ENCODE measurements at regions not wholly inside any gene's neighbourhood (a gene's known extent, or its start where the extent isn't known, plus 50 kb on each side); places are given as distances from the start of the nearest gene placed in this dataset.
A peak's percentile ranks its signal among the peaks of the same experiment; 100 is the strongest.

DNA sequence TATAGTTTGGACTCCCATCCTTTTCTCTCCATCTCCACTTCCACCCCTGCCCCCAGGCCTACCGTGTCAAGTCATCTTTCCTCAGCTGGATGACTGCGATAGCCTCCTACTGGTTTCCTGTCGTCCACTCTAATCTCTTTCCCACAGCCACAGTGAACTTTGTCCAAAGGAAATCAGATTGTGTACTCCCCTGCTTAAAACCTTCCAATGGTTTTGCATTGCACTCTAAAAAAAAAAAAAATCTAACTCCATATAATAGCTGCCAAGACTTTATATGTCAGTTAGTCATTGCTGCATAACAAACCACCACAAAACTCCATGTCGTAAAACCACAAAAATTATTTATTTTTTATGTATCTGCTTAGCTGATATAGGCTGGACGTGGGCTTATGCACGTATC is 160.2 kb upstream of the CCDC68 start:
- DNase-seq = no peak

DNA sequence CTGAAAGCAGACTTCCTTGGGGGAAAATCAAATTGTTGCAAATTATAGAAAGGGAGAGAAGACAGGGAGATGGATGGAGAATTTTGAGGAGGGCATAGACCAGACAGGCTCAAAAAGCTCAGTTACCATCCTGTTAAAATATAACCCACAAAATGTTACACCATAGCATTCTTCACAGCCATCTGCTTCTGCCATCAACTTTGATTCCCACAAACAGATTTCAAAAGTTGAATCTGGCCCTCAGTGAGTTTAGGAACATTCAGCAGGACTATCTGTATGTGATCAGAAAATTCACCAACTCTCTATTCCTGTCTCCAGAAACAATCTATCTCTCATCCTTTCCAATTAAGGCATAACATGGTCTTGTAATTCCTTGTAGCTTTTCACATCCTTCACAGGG is 159.8 kb upstream of the CCDC68 start:
- no peak for DNase-seq

DNA sequence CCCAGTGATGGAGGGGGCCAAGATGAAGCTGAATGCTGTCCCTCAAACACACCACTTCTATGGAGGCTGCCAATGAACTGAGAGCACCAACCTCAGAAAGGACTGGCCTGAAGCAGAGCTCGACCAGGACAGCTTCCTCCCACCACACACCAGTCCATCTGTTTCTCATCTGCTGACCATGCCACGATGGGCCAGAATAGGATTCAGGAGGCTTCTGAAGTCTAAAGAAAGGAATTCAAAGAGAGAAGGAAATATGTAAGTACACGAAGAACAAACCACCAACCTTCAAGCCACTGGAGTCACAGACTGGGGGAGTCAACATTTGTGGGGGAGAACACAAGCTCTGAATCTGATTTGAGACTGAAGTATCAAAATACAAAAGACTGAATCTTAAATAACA is 157.6 kb upstream of the CCDC68 start:
- DNase-seq = no peak

DNA sequence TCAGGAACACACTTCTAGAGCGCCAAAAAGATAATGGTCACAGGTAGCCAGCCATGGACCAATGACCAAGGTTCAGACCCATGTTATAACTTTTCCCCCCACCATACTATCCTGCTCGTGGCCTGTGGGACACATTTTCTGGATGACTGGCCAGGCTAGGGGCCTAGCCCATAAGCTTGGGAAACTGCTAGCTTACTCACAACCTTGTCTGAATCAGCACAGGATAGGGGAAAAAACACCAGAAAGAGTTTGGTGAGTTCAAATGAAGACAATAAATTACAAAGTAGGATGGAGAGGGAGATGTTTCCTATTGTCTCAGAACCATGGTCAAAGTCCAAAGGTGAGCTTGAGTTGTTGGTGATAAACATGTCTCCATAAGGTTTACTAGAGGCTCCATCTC is 156.3 kb upstream of the CCDC68 start:
- no peak for DNase-seq

DNA sequence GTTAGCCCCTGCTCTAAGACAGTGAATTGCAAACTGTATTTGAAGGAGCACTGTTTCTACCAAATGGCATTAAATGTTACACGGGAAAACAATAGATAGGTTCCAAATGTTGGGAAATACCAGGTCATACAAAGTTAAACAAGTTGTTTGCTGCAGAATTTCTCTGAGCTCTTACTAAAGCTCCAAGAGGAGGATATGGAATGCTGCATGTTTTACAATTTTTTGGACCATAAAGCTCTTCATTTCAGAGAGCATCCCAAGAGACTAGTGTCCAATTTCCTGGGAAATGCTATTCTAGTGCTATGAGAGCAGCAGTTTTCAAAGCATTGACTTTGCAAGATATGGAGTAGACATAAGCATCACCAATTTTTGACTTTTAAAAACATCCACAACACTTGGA is 155.6 kb upstream of the CCDC68 start:
- no peak for DNase-seq

DNA sequence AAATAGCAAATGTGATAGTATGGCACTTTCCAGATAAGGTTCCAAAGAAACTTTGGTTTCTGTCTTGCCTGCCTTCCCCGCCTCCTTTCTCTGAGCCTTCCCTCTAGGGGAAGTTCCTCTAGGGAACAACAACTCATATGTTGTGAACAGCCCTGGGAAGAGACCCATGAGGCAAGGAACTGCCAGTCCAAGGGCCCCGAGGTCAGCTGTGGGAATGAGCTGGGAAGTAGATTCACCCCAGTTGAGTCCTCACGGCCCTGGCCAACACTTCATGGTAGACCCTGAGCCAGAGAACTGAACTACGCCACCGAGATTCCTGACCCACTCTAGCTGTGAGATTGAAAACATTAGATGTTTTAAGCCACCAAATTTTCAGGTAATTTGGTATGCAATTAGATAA is 154.5 kb upstream of the CCDC68 start:
- DNase-seq = no peak

DNA sequence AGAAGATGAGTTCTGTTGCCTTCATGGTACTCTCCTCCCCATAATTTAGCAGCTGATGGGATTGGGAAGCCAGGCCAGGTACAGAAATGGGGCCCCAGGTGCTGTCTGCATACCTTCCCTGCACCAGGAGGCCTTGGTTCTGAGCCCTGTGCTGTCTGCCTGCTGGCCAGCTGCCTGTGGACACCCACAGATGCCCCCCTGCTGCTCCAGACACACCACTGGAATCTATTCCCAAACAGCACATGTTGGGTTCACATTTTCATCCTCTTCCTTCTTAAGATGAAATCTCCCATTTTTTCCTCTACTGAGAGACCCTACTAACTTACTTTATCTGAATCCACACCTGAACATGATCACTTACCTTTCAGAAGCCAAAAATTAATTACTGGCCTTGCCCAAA is 152.0 kb upstream of the CCDC68 start:
- no peak for DNase-seq

DNA sequence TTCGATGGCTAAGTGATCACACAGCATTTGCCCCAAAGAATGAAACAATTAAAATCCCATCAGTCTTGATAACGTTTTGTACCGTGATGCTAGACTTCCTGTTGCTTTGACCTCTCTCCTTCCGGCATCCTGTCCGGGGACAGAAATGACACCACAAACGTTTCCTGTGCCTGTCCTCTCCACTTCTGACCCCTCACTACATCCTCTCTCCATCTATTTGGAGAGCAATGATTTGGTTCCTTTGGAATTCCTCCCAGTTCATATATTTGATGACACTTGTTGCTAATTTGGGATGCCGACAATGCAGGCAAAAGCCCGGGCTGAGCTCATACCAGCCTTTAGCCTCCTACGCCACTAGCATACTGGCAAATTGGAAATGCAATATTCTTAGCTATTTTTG is 151.2 kb upstream of the CCDC68 start:
- DNase-seq = no peak

GRCh38 chr18:55109818-55110414 is 150.7 kb upstream of the CCDC68 start:
- no peak for DNase-seq

DNA sequence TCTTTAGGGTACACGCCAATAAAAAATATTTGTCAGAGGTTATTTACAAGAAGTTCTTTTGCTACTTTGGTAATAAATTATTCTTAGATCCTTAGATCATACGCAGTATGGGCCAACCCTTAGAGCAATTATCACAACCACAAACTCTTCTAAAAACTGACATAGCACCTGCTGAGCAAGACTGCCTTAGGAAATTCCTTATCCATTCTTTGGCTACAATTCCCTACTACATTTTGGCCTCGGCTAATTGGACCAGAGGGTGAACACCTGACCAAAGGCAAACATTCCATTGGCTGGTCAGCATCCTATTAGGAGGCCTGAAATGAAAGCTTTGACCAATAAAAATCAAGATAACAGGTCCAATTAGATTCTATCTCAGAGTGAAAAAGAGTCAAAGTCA is 147.6 kb upstream of the CCDC68 start:
- no peak for DNase-seq

GRCh38 chr18:55106466-55106865 is 147.2 kb upstream of the CCDC68 start:
- no peak for DNase-seq

- DNase-seq = no peak
These were observed 146.6 kb upstream of the CCDC68 start for GRCh38 chr18:55105873-55106272.

GRCh38 chr18:55102958-55103456 is 143.7 kb upstream of the CCDC68 start:
- no peak for DNase-seq

DNA sequence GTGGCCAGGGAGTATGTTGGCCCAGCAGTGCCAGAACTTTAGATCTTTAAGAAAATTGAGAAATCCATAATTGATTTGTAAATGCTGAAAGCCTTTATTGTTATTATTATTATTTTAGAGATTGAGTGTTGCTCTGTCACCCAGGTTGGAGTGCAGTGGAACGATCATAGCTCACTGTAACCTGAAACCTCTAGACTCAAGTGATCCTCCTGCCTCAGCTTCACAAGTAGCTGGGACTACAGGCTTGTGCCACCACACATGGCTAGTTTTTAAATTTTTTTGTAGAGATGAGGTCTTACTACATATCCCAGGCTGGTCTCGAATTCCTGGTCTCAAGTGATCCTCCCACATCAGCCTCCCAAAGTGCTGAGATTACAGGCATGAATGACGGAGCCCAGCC is 143.2 kb upstream of the CCDC68 start:
- DNase-seq = no peak

DNA sequence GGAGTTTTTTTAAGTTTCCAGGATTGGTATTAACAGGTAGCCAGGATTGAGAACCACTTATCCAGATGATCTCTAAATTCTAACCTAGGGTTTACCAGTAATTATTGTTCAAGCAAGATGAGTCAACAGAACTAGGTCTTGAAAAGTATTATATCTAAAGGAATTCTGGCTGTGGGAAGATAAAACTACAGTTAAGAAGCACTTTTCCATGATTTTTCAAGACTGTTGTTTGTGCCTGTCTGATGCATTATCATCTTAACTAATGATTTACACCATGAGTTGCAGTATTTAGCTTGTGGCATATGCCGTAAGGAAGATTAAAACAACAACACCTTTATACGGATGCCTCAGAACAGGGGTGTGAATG is 142.2 kb upstream of the CCDC68 start:
- DNase-seq = no peak

DNA sequence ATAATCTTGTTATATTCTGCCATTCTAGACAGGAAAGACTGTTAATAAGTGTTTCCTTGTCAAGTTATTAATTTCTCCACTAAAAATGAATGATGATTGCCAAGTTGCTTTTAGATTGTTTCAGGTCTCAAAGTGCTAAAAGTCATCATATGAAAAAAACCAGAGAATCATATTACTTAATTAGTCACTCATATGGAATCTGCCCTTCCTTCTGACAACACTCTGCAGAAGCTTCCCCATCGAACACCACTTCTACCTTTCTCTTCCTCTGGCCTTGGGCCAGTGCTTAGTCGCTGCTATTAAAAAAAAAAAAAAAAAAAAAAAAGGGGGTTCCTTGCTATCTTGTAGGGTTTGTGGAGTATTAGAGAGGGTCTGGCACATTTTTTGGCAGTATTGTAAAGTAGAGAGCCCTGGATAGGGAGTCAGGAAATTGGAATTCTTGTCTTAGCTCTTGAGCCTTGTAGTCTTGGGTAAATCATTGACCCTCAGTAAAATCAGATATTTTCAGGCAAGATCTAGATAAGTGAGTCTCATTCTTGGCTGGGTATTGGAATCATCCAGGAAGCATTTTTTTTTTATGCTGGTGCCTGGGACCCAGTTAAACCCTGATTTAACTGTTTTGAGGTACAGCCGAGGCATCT is 141.7 kb upstream of the CCDC68 start:
- DNase-seq = no peak

DNA sequence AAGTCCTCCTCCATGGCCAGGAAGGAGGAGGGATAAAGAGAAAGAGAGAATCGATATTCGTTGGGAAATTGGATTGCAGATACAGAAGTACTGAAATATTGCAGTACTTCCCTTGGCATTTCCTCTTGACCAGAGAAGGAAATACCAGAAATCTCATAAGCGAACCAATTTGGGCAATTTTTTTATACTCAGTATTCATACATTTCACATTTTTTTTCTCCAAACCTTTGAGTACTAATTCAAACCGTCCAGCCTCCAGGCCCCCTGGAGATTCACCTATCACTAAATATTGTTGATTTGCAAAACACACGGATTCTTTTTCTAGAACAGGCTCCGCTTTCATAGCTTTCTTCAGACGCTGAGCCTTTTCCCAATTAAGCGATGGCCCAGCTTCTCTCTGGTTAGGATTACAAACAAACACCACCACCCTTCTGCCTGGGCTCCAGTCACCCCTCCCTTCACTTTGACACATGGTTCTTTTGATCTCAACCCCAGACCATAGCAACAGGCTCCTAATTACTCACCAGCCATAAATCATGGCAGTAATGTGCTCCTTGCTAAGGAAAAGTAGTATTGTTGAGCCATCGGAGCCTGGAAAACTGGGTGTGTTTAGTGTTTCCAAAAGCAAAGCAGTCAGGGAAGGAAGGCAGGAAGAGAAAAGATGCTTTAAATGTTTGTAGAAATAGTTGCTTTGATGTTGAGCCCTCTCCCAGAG is 138.4 kb upstream of the CCDC68 start:
- DNase-seq = peak; percentile 38

GRCh38 chr18:55096263-55096951 is 137.1 kb upstream of the CCDC68 start:
- peak; percentile 57 for DNase-seq

DNA sequence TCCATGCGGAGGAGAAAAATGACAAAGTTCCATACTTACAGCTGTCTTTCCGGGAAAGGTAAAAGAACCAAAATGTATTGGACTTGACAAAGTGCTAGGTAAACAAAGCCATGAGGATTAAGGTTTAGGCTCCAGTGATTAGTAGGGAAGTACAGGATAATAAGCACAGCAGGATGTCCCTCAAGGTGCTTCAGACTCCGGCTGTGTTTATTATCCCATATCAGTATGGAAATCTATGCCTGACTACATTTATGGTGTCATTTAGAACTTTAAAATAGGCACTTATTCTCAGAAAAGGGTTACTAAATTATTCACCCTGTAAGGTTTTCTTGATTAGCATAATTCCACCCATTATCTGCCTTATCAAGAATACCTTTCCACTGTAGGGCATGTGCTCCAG is 136.3 kb upstream of the CCDC68 start:
- DNase-seq = no peak

GRCh38 chr18:55093808-55094207 is 134.5 kb upstream of the CCDC68 start:
- DNase-seq = no peak

DNA sequence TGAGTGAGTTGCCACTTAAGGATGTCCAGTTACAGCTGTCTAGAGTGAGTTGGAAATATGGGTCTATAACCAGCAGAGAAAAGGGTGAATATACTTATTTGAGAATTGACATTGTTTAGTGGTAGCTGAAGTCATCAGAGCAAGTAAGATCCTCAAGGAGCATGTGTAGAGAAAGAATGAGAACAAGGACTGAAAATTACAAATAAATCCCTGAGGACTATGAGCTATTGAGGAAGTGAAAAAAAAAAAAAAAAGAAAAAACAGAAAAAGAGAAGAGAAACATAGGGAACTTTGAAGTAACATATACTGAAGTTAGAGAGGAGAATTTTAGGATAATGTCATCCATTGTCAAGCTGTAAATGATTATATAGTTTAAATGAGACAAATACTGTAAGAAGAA is 134.0 kb upstream of the CCDC68 start:
- DNase-seq = no peak

DNA sequence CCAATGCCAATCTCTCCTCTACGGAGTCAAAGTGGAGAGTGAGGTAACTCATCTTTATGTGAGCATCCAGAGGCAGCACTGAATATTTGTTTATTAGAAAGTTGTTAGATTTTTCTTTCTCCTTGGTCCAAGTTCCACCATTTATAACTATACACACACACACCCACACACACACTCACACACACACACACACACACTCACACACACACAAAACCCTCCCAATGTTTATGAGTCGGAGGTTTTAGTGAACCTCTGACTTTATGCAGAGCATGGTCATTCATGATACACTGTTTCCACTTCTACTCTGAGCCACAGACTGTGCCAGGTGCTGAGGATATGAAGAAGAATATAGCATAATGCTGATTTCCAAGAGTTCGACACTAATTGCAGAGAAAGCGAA is 132.9 kb upstream of the CCDC68 start:
- DNase-seq = no peak

DNA sequence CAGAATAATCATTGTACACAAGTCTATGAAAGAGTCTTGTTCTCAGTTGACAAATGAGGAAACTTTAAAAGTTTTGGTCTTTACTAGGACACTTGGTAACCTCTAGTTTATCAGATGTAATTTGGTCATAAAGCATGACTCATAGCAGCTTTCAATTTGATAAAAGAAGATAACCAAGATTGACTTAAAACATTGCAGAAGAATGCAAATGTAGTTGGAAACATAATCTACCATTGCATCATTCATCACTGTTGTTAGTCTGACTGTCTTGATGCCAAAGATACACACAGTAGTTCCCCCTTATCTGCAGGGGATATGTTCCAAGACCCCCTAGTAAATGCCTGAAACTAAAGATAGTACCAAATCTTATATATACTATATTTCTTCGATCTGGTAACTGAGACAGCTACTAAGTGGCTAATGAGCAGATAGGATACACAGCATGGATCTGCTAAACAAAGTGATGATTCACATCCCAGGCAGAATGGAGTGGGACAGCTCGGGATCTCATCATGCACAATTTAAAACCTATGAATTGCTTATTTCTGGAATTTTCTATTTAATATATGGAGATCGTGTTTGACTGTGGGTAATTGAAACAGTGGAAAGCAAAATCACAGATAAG is 131.4 kb upstream of the CCDC68 start:
- no peak for DNase-seq

Data from NCI-H2227 treated with DMSO at 0.1 percent for 48 hours (cell line).